Stimulated activated CD4-positive, alpha-beta T cell treated with anti-CD3 and anti-CD28 coated beads, Interleukin-1b, Interleukin-23, amount 100 ng/mL, for 1 hour (primary cell): ENCODE measurements at regions not wholly inside any gene's neighbourhood (a gene's known extent, or its start where the extent isn't known, plus 50 kb on each side); places are given as distances from the start of the nearest gene placed in this dataset.
"Not testable (repeated sequence)": the region's sequence is repeated elsewhere in the genome, so short reads cannot be mapped to it uniquely, and the experiment has no call there.

Experiments used
- DNase-seq, 2 donors: peaks; one replicate each; pipeline ENCODE4 v3.0.0-alpha.2; 2020; ENCODE audit warnings: low read depth in 2 of 2

- DNase-seq, result not testable (repeated sequence)
Measured at GRCh38 chr1:149700220-149700619, 82.3 kb upstream of the FCGR1A start.

- DNase-seq, result not testable (repeated sequence)
Measured at GRCh38 chr1:149700677-149701567, 81.6 kb upstream of the FCGR1A start.

GRCh38 chr1:149708192-149708853 lies 74.2 kb upstream of the FCGR1A start:
- DNase-seq, result peak in 1 of 2 donors; percentile 41

GRCh38 chr1:149711651-149712050 lies 70.8 kb upstream of the FCGR1A start:
- DNase-seq, result not testable (repeated sequence)

GRCh38 chr1:149712154-149712927 lies 70.2 kb upstream of the FCGR1A start:
- DNase-seq, result peak in 1 of 2 donors; percentile 43

- DNase-seq, result not testable (repeated sequence)
Measured at GRCh38 chr1:149713513-149713912, 69.0 kb upstream of the FCGR1A start.

- not testable (repeated sequence) for DNase-seq
Measured at GRCh38 chr1:149713952-149714351, 68.5 kb upstream of the FCGR1A start.

- not testable (repeated sequence) for DNase-seq
Measured at GRCh38 chr1:149724618-149725302, 57.7 kb upstream of the FCGR1A start.

- not testable (repeated sequence) for DNase-seq
Measured at GRCh38 chr1:149726688-149727087, 55.8 kb upstream of the FCGR1A start.

- not testable (repeated sequence) for DNase-seq
Measured at GRCh38 chr1:149728598-149728997, 53.9 kb upstream of the FCGR1A start.
